VCaP (cell line): ENCODE measurements at regions not wholly inside any gene's neighbourhood (a gene's known extent, or its start where the extent isn't known, plus 50 kb on each side); places are given as distances from the start of the nearest gene placed in this dataset.
"Not testable (repeated sequence)": the region's sequence is repeated elsewhere in the genome, so short reads cannot be mapped to it uniquely, and the experiment has no call there.

Source experiments
- H3K27ac ChIP-seq: fragments of 450-650 bp; 2 replicates; pipeline ENCODE4 v1.5.1; 2017
- TF ChIP-seq, protein P1 (sequence below): fragments of 450-650 bp; conservative IDR thresholded peaks from 2 replicates; pipeline ENCODE4 v1.5.1; 2017; ENCODE audit warnings: mild to moderate bottlenecking, moderate library complexity

- TF ChIP-seq, protein P1, sequence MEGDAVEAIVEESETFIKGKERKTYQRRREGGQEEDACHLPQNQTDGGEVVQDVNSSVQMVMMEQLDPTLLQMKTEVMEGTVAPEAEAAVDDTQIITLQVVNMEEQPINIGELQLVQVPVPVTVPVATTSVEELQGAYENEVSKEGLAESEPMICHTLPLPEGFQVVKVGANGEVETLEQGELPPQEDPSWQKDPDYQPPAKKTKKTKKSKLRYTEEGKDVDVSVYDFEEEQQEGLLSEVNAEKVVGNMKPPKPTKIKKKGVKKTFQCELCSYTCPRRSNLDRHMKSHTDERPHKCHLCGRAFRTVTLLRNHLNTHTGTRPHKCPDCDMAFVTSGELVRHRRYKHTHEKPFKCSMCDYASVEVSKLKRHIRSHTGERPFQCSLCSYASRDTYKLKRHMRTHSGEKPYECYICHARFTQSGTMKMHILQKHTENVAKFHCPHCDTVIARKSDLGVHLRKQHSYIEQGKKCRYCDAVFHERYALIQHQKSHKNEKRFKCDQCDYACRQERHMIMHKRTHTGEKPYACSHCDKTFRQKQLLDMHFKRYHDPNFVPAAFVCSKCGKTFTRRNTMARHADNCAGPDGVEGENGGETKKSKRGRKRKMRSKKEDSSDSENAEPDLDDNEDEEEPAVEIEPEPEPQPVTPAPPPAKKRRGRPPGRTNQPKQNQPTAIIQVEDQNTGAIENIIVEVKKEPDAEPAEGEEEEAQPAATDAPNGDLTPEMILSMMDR = no peak
- no peak overlapping the region for H3K27ac ChIP-seq
Observed at GRCh38 chrX:129099207-129099606, 424.1 kb downstream of the SMARCA1 start.

DNA sequence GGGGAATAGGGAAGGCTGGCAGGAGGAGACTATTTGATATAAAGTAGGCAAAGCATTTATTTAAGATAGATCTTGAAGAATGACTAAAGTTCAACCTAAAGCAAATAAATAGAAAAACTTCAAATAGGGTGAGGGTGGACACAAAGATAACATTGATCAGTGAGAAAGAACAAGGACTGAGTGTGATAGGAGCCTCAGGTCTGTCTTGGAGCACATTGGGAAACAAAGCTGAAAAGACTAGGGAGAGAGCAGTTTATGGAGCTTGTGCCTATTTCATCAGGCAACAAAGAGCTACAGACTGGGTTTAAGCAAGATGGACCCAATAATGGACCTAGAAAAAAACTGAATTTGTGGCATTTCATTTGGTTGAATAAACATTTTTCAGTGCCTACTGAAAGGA, 425.6 kb downstream of the SMARCA1 start:
- TF ChIP-seq, protein P1 = no peak
- no peak overlapping the region for H3K27ac ChIP-seq

DNA sequence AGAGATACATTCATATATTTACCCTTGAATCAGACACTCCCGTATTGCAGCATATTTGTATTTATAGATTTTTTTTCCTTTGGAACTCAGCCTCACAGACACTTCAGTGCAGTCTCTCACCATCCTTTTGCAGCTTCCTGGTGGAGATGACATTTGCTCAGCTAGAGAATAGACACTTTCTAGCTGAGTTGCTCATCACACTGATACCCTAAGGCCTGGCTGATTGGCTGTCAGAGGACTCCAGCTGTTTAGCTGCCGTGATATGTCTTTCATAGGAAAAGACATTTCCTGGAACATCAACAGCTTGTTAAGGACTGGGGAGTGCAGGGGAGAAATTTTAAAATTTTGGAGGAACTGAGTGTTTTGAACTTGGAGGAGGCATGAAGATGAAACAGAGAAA, 429.6 kb downstream of the SMARCA1 start:
- TF ChIP-seq, protein P1 = no peak
- no peak overlapping the region for H3K27ac ChIP-seq

DNA sequence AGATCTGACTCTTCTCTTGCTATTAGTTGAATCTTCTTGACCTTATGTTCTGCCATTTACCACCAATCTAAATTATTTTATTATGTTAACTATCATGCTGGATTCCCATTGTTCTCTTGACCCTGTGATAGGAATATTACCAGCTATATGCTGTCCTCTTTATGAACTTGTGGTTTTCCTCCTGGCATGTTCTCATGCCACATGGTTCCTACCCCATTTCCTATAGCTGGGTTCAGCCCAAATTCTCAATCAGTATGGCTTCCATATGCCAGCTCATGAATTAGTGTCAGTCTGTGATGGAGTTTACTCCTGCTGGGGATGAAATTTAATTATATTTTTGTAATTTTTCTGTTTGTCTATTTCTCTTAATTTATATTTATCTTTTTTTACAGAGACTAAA, 430.5 kb downstream of the SMARCA1 start:
- no peak overlapping the region for H3K27ac ChIP-seq
- TF ChIP-seq, protein P1 = no peak

GRCh38 chrX:129092242-129092641, 431.0 kb downstream of the SMARCA1 start:
- no peak overlapping the region for H3K27ac ChIP-seq
- TF ChIP-seq, protein P1 = no peak

- no peak overlapping the region for H3K27ac ChIP-seq
- TF ChIP-seq, protein P1 = no peak
Observed at GRCh38 chrX:129091097-129091496, 432.2 kb downstream of the SMARCA1 start.

GRCh38 chrX:129086802-129087201, 436.5 kb downstream of the SMARCA1 start:
- TF ChIP-seq, protein P1 = no peak
- no peak overlapping the region for H3K27ac ChIP-seq

- H3K27ac ChIP-seq = not testable (repeated sequence)
Observed at GRCh38 chrX:129084291-129084690, 439.0 kb downstream of the SMARCA1 start.
